ENCODE measurements at regions not wholly inside any gene's neighbourhood (a gene's known extent, or its start where the extent isn't known, plus 50 kb on each side); places are given as distances from the start of the nearest gene placed in this dataset.
"Not testable (repeated sequence)": the region's sequence is repeated elsewhere in the genome, so short reads cannot be mapped to it uniquely, and the experiment has no call there.

DNA sequence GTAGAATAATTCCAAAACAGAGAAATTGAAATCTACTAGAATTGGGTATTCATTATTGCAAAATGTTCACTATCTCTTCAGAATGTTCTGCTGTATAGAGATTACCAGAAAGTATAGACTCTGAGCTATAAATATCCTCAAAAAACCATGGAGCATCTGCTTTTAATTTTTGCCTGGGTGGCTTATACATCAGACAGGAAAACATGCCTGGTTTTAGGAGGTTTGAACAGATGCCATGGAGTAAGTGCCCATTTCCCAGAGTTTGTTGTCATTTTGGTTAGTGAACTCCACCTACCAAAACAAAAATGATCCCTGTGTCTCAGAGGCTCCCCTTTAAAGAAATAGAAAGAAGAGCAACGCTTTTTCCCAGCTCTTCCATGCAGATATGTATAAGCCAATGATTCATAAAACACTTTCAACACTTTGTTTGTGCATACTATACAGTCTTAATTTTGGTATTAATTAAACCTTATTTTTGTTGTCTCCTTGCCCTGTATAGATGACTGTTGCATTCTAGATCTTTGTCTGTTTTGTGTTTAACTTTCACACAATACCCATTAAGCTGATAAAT, 68.7 kb downstream of the MEPE start:
- peak; percentile 84 for DNase-seq

GRCh38 chr4:87904639-87905160, 70.8 kb upstream of the SPP1 start:
- DNase-seq: no peak

DNA sequence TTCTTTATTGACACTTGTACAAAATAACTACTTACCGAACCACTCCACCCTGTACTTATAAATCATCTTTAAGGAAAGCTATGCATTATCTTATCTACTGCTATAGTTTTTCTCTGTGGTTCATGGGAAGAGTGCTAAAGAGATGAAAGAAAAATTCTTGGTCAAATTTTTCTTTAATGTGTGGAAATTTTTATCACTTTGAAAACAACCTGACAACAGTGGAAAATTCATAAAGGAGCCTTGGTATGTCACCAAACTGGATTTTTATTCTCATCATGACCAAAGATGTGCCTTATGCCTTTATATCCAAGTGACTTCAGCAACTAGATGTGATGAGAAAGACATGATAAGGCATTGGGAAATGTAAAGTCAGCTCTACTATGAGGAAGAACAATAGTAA, 67.2 kb upstream of the SPP1 start:
- DNase-seq: no peak

- no peak for DNase-seq
Measured at GRCh38 chr4:87910795-87911194, 64.7 kb upstream of the SPP1 start.

- no peak for DNase-seq
Measured at GRCh38 chr4:87911252-87911774, 64.2 kb upstream of the SPP1 start.

- DNase-seq: no peak
Measured at GRCh38 chr4:87912164-87913004, 63.1 kb upstream of the SPP1 start.

DNA sequence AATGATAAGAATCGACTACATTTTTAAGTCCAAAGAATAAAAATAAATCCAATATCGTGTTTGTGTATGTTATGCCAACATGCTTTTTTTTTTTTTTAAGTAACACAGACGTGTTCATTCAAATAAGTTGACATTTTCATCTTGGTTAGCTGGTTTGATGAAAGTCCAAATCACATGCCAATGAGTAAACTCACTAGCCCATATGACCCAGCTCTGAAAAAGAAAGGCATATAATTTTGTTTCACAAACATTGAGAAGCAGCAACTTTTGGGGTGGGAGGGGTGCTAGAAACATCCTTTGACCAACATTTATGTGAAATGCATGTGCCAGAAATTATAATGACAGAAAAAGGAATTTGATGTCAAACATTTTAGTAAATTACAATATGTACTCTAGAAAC, 61.6 kb upstream of the SPP1 start:
- no peak for DNase-seq

- no peak for DNase-seq
Measured at GRCh38 chr4:87915621-87916020, 59.9 kb upstream of the SPP1 start.

- DNase-seq: peak; percentile 34
Measured at GRCh38 chr4:87916626-87917025, 58.9 kb upstream of the SPP1 start.

- not testable (repeated sequence) for DNase-seq
Measured at GRCh38 chr4:87917911-87918310, 57.6 kb upstream of the SPP1 start.

DNA sequence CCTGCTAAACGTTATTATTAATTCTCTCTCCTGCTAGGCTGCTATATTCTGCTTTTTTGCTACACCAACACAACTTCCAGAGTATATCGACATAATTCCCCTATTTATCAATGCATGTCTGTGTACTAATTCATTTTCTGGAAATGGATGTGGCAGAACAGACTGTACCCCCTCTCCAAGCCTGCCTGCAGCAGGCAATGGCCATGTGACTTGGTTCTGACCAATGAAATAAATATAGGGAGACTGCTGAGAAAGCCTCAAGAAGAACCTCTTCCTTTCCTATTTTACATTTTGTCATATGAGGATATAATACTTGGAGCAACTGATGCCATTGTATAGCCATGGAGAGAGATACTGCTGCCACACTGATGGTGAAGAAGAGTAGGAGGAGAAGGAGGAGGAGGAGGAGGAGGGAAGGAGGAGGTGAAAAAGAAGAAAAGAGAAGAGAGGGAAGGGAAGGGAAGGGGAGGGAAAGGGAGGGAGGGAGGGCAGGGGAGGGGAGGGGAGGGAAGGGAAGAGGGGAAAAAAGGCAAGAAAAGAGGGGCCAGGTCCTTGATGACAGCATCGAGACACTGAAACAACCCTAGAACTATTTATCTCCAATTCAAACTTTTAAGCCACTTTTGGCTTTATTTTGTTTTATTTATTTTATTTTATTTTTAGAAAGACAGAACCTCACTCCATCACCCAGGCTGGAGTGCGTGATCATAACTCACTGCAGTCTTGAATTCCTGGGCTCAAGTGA, 57.0 kb upstream of the SPP1 start:
- DNase-seq: no peak

GRCh38 chr4:87919304-87919703, 56.2 kb upstream of the SPP1 start:
- not testable (repeated sequence) for DNase-seq

GRCh38 chr4:87919941-87920340, 55.6 kb upstream of the SPP1 start:
- DNase-seq: no peak

- DNase-seq: no peak
Measured at GRCh38 chr4:87920478-87920877, 55.0 kb upstream of the SPP1 start.

GRCh38 chr4:87921626-87922479, 53.7 kb upstream of the SPP1 start:
- DNase-seq: not testable (repeated sequence)

GRCh38 chr4:87924146-87924545, 51.4 kb upstream of the SPP1 start:
- not testable (repeated sequence) for DNase-seq
